ENCODE measurements at regions not wholly inside any gene's neighbourhood (a gene's known extent, or its start where the extent isn't known, plus 50 kb on each side); places are given as distances from the start of the nearest gene placed in this dataset.

DNA sequence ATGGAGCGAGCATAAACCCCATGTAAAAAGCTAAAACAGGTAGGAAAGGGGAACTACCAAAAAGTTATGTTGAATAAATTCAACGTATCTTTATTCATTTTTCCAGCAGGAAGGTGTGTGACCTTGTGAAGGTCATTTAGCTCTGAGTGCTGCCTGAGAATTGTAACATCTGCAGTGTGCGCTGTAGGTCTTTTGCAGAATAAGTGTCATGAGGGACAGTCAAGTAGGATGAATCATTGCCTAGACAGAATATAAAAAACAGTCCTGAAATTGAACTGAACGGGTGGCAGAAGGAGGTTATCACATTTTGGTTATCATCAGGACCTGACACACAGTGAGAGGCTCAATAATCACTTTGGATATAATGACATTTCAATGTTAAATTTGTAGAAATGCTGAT is 334.8 kb upstream of the NOVA1 start:
- TF ChIP-seq, protein P1, sequence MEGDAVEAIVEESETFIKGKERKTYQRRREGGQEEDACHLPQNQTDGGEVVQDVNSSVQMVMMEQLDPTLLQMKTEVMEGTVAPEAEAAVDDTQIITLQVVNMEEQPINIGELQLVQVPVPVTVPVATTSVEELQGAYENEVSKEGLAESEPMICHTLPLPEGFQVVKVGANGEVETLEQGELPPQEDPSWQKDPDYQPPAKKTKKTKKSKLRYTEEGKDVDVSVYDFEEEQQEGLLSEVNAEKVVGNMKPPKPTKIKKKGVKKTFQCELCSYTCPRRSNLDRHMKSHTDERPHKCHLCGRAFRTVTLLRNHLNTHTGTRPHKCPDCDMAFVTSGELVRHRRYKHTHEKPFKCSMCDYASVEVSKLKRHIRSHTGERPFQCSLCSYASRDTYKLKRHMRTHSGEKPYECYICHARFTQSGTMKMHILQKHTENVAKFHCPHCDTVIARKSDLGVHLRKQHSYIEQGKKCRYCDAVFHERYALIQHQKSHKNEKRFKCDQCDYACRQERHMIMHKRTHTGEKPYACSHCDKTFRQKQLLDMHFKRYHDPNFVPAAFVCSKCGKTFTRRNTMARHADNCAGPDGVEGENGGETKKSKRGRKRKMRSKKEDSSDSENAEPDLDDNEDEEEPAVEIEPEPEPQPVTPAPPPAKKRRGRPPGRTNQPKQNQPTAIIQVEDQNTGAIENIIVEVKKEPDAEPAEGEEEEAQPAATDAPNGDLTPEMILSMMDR (IDR thresholded peaks at IDR 0.05; ENCODE audit: low read depth, low read length): no peak
- no peak overlapping the region for H3K4me3 ChIP-seq (ENCODE audit: low read depth, low read length)
- no peaks in the 10 kb centered on the region for H3K27me3 ChIP-seq
- DNase-seq: no peak
- no peaks in the 10 kb centered on the region for H3K36me3 ChIP-seq
- H3K4me1 ChIP-seq: no peaks in the 10 kb centered on the region
- no peaks in the 10 kb centered on the region for H3K9me3 ChIP-seq

DNA sequence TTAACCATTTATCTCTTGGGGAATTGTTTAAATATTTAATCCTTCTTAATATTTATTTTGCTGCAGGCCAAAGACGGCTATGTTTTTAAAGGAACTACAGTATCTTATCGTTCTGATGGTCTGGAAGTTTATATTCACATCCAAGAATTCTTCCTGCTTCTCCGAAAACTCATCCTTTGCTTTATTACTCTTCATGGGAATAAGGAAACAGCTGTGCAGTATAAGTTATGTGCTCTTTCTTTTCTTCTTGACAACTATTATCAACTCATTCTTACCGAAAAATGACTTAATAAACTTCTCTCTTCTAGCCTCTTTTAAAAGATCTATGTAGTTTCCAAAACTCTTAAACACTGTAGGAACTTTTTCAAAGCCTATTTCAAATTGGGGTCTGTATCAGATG is 335.6 kb upstream of the NOVA1 start:
- H3K4me1 ChIP-seq: no peaks in the 10 kb centered on the region
- DNase-seq: no peak
- H3K4me3 ChIP-seq (ENCODE audit: low read depth, low read length): no peak overlapping the region
- H3K27me3 ChIP-seq: no peaks in the 10 kb centered on the region
- no peaks in the 10 kb centered on the region for H3K36me3 ChIP-seq
- H3K9me3 ChIP-seq: no peaks in the 10 kb centered on the region
- TF ChIP-seq, protein P1 (IDR thresholded peaks at IDR 0.05; ENCODE audit: low read depth, low read length): no peak

DNA sequence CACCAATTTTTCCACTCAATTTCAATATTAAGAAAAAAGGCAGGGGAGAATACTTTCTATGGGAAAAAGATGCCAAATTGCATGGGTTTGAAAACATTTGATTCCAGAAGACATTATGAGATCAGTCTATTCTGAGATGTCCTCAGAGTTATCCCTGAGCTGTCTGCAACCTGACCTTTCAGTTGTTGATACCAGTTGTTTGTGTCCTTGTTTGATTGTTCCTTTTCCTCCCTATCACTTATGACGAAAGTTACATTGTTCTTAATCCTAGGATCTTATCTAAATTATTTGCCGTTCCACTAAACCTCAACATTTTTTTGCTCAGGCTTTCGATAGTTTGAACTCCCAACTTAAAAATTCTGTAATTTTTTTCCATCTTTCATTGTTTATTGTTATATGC is 336.3 kb upstream of the NOVA1 start:
- H3K4me3 ChIP-seq (ENCODE audit: low read depth, low read length): no peak overlapping the region
- TF ChIP-seq, protein P1 (IDR thresholded peaks at IDR 0.05; ENCODE audit: low read depth, low read length): no peak
- H3K4me1 ChIP-seq: no peaks in the 10 kb centered on the region
- H3K36me3 ChIP-seq: no peaks in the 10 kb centered on the region
- no peaks in the 10 kb centered on the region for H3K27me3 ChIP-seq
- no peak for DNase-seq
- no peaks in the 10 kb centered on the region for H3K9me3 ChIP-seq

DNA sequence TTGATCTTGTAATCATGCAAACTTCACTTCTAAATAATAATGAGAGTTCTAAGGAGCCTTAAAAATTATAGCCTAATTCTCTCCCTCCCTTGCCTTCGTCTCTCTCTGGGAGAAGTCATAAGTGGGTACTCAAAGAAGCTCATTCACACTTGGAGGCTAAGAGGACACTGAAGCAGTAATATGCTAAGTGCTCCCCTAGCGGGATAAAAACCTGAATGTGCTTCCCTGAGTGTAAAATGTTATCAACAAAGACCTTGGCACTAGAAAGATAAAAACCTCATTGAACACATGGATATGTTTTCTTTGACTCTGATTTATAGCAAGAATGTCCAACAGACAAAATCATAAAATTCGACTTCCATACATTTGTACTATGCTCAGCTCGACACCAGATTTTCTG is 337.9 kb upstream of the NOVA1 start:
- DNase-seq: no peak
- no peaks in the 10 kb centered on the region for H3K9me3 ChIP-seq
- no peaks in the 10 kb centered on the region for H3K27me3 ChIP-seq
- TF ChIP-seq, protein P1 (IDR thresholded peaks at IDR 0.05; ENCODE audit: low read depth, low read length): no peak
- no peaks in the 10 kb centered on the region for H3K36me3 ChIP-seq
- H3K4me1 ChIP-seq: no peaks in the 10 kb centered on the region
- H3K4me3 ChIP-seq (ENCODE audit: low read depth, low read length): no peak overlapping the region

DNA sequence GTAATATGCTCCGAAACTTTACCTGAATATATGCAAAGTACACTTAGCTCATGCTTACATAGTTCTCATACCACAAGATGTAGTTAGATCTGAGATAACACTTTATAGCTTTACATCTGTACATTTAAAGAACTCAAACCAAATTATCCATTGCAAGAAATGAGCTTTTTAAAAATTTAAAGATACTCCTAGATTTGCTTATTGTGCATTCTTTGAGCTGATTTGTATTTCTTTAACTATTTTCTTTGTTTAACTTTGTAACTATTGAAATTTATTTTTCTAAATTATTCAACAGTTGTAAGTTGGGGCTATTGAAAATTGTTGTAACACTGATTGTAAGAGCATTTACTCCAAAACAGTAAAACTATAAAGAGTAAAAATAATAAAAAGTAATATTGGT is 340.2 kb upstream of the NOVA1 start:
- TF ChIP-seq, protein P1 (IDR thresholded peaks at IDR 0.05; ENCODE audit: low read depth, low read length): no peak
- no peaks in the 10 kb centered on the region for H3K9me3 ChIP-seq

DNA sequence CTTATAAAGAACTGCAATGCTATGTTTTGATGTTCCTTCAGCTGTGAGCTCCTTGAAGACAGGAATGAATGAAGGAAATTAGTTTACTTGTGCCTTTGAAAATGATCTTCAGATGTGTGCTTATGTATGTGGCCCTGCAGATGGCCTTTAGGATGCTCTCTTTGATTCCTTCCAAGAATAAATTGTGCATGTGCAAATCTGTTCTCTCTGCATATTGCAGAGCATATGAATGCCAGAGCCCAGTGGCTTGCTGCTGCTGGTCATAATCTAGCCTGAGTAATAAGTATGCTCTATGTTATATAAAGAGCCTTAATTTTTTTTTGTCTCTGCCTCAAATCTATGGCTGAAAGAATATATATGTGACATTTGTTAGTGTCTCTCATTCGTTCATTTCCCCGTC is 341.9 kb upstream of the NOVA1 start:
- TF ChIP-seq, protein P1 (IDR thresholded peaks at IDR 0.05; ENCODE audit: low read depth, low read length): no peak
- Histone ChIP-seq H3K27me3 (no peaks in the 10 kb centered on the region), H3K4me3 (ENCODE audit: low read depth, low read length) (no peak overlapping the region), H3K9me3 (no peaks in the 10 kb centered on the region), H3K4me1 (no peaks in the 10 kb centered on the region), H3K36me3 (no peaks in the 10 kb centered on the region)
- DNase-seq: no peak

More for the DNA sequence above, 340.2 kb upstream of the NOVA1 start:
- Histone ChIP-seq H3K27me3 (no peaks in the 10 kb centered on the region), H3K36me3 (no peaks in the 10 kb centered on the region), H3K4me1 (no peaks in the 10 kb centered on the region), H3K4me3 (ENCODE audit: low read depth, low read length) (no peak overlapping the region)
- DNase-seq: no peak
